ENCODE measurements at regions not wholly inside any gene's neighbourhood (a gene's known extent, or its start where the extent isn't known, plus 50 kb on each side); places are given as distances from the start of the nearest gene placed in this dataset.

DNA sequence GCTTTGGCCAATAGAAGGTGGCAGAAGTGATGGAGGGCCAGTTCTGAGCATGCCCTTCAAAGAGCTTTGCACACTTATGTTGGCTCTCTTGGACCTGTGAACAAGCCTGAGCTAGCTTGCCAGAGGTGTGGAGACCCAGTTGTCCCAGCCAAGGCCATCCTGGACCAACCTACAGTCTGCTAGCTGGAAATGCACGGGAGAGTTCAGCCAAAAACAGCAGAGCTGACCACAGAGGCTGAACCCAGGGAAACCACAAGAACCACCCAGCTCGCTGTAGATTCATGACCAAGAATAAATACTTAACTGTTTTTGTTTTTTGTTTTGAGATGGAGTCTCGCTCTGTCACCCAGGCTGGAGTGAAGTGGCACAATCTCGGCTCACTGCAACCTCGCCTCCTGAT is 65.4 kb upstream of the HAND1 start:
- no peak for TF ChIP-seq GABPA (IDR thresholded peaks at IDR 0.05 in 1 of 2, conservative IDR thresholded peaks at IDR 0.05 in 1 of 2)
- no peak for TF ChIP-seq HNF4A (conservative IDR thresholded peaks at IDR 0.05)
- no peak for TF ChIP-seq FOXA2 (IDR thresholded peaks at IDR 0.05)
- TF ChIP-seq, protein P1, sequence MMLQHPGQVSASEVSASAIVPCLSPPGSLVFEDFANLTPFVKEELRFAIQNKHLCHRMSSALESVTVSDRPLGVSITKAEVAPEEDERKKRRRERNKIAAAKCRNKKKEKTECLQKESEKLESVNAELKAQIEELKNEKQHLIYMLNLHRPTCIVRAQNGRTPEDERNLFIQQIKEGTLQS (IDR thresholded peaks at IDR 0.05): no peak
- TF ChIP-seq YY1 (IDR thresholded peaks at IDR 0.05): no peak
- no peak for TF ChIP-seq EGR1 (IDR thresholded peaks at IDR 0.05; ENCODE audit: low read depth in 2 of 2)
- TF ChIP-seq JUND (IDR thresholded peaks at IDR 0.05): no peak
- TF ChIP-seq, protein P2, sequence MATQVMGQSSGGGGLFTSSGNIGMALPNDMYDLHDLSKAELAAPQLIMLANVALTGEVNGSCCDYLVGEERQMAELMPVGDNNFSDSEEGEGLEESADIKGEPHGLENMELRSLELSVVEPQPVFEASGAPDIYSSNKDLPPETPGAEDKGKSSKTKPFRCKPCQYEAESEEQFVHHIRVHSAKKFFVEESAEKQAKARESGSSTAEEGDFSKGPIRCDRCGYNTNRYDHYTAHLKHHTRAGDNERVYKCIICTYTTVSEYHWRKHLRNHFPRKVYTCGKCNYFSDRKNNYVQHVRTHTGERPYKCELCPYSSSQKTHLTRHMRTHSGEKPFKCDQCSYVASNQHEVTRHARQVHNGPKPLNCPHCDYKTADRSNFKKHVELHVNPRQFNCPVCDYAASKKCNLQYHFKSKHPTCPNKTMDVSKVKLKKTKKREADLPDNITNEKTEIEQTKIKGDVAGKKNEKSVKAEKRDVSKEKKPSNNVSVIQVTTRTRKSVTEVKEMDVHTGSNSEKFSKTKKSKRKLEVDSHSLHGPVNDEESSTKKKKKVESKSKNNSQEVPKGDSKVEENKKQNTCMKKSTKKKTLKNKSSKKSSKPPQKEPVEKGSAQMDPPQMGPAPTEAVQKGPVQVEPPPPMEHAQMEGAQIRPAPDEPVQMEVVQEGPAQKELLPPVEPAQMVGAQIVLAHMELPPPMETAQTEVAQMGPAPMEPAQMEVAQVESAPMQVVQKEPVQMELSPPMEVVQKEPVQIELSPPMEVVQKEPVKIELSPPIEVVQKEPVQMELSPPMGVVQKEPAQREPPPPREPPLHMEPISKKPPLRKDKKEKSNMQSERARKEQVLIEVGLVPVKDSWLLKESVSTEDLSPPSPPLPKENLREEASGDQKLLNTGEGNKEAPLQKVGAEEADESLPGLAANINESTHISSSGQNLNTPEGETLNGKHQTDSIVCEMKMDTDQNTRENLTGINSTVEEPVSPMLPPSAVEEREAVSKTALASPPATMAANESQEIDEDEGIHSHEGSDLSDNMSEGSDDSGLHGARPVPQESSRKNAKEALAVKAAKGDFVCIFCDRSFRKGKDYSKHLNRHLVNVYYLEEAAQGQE (IDR thresholded peaks at IDR 0.05): no peak
- TF ChIP-seq TAF1 (conservative IDR thresholded peaks at IDR 0.05): no peak
- TF ChIP-seq FOXA1 (IDR thresholded peaks at IDR 0.05): no peak
- Histone ChIP-seq H3K27ac (ENCODE audit: low read depth in 1 of 2, low read length in 2 of 2) (no peak overlapping the region), H3K27me3 (ENCODE audit: control insufficient read depth in 4 of 4, insufficient read depth in 4 of 4, low read length in 3 of 4) (peaks cover 0 to 9% (median 0%) of the 10 kb centered on the region in 4 donors), H3K36me3 (ENCODE audit: control insufficient read depth in 4 of 4, insufficient read depth in 3 of 4, low read depth in 1 of 4, low read length in 3 of 4) (no peaks in the 10 kb centered on the region), H3K4me3 (ENCODE audit: low read depth in 1 of 3, low read length in 3 of 3) (no peak overlapping the region), H3K9ac (ENCODE audit: low read depth in 1 of 2, low read length in 2 of 2) (no peak overlapping the region), H3K4me1 (ENCODE audit: control insufficient read depth in 4 of 4, insufficient read depth in 4 of 4, low read length in 3 of 4) (no peaks in the 10 kb centered on the region), H3K9me3 (ENCODE audit: control insufficient read depth in 4 of 4, low read length in 3 of 4) (no peaks in the 10 kb centered on the region)
- no peak for DNase-seq (ENCODE audit: low spot score)
- WGBS: 71% methylated on average over 5 of the region's 5 CpGs

DNA sequence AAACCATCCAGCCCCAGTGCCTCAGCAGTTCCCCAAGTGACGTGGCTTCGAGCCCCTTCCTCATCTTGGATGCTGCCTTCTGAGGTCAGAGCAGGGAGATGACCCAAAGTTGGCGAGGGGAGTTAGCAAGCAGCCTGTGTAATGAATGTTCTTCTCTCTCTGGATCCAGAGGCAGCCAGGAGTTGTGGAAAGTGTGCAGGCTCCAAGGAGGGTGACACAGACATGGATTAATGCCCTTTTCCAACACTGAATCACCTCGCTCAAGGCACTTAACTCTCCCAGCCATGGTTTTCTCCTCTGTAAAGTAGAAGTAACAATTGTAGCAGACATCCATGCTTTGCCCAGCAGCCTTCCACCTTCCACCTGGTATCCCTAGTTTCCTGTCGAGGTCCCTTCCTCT is 64.6 kb upstream of the HAND1 start:
- no peaks in the 10 kb centered on the region for H3K9me3 ChIP-seq (ENCODE audit: control insufficient read depth in 4 of 4, low read length in 3 of 4)
- DNase-seq (ENCODE audit: low spot score): no peak
- no peak for TF ChIP-seq SP1 (IDR thresholded peaks at IDR 0.05)
- H3K4me3 ChIP-seq (ENCODE audit: low read depth in 1 of 3, low read length in 3 of 3): no peak overlapping the region
- no peak overlapping the region for H3K27ac ChIP-seq (ENCODE audit: low read depth in 1 of 2, low read length in 2 of 2)
- WGBS: 66% methylated on average over 5 of the region's 5 CpGs
- H3K9ac ChIP-seq (ENCODE audit: low read depth in 1 of 2, low read length in 2 of 2): no peak overlapping the region
- H3K36me3 ChIP-seq (ENCODE audit: control insufficient read depth in 4 of 4, insufficient read depth in 3 of 4, low read depth in 1 of 4, low read length in 3 of 4): no peaks in the 10 kb centered on the region
- H3K27me3 ChIP-seq (ENCODE audit: control insufficient read depth in 4 of 4, insufficient read depth in 4 of 4, low read length in 3 of 4): peaks cover 0 to 9% (median 0%) of the 10 kb centered on the region in 4 donors
- H3K4me1 ChIP-seq (ENCODE audit: control insufficient read depth in 4 of 4, insufficient read depth in 4 of 4, low read length in 3 of 4): no peaks in the 10 kb centered on the region

DNA sequence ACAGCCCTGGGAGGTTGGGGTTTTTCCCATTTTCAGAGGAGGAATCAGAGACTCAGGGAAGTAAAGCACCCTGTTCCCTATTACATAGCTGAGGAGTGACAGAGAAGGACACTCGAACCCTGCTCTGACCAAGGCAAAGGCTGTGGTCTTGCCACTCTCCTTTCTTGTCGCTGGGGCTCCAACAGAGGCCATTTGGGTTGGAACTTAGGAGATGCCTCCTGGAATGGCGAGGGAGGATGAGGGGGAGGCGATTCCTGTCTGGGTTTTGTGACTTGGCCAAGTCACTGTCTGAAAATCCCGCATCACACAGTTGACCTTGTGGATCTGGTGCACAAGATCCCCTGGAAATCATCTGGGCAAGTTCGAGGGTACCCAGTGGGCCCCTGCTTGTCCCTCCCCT is 64.0 kb upstream of the HAND1 start:
- peaks cover 0 to 9% (median 0%) of the 10 kb centered on the region in 4 donors for H3K27me3 ChIP-seq (ENCODE audit: control insufficient read depth in 4 of 4, insufficient read depth in 4 of 4, low read length in 3 of 4)
- no peaks in the 10 kb centered on the region for H3K4me1 ChIP-seq (ENCODE audit: control insufficient read depth in 4 of 4, insufficient read depth in 4 of 4, low read length in 3 of 4)
- H3K9me3 ChIP-seq (ENCODE audit: control insufficient read depth in 4 of 4, low read length in 3 of 4): no peaks in the 10 kb centered on the region
- no peak for TF ChIP-seq NR2F2 (IDR thresholded peaks at IDR 0.05)
- TF ChIP-seq, protein P2 (IDR thresholded peaks at IDR 0.05): no peak
- no peak for TF ChIP-seq RXRA (IDR thresholded peaks at IDR 0.05)
- TF ChIP-seq, protein P3, sequence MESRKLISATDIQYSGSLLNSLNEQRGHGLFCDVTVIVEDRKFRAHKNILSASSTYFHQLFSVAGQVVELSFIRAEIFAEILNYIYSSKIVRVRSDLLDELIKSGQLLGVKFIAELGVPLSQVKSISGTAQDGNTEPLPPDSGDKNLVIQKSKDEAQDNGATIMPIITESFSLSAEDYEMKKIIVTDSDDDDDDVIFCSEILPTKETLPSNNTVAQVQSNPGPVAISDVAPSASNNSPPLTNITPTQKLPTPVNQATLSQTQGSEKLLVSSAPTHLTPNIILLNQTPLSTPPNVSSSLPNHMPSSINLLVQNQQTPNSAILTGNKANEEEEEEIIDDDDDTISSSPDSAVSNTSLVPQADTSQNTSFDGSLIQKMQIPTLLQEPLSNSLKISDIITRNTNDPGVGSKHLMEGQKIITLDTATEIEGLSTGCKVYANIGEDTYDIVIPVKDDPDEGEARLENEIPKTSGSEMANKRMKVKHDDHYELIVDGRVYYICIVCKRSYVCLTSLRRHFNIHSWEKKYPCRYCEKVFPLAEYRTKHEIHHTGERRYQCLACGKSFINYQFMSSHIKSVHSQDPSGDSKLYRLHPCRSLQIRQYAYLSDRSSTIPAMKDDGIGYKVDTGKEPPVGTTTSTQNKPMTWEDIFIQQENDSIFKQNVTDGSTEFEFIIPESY (IDR thresholded peaks at IDR 0.05): no peak
- TF ChIP-seq HNF4G (IDR thresholded peaks at IDR 0.05): no peak
- TF ChIP-seq FOXA1 (IDR thresholded peaks at IDR 0.05): no peak
- TF ChIP-seq HNF4A (conservative IDR thresholded peaks at IDR 0.05): no peak
- no peak overlapping the region for H3K9ac ChIP-seq (ENCODE audit: low read depth in 1 of 2, low read length in 2 of 2)
- 66% methylated on average over 6 of the region's 6 CpGs for WGBS
- DNase-seq (ENCODE audit: low spot score): no peak
- H3K36me3 ChIP-seq (ENCODE audit: control insufficient read depth in 4 of 4, insufficient read depth in 3 of 4, low read depth in 1 of 4, low read length in 3 of 4): no peaks in the 10 kb centered on the region
- no peak overlapping the region for H3K4me3 ChIP-seq (ENCODE audit: low read depth in 1 of 3, low read length in 3 of 3)
- no peak overlapping the region for H3K27ac ChIP-seq (ENCODE audit: low read depth in 1 of 2, low read length in 2 of 2)

Measured in liver (tissue), 7 donors.